Heart right ventricle (tissue), 16 donors: ENCODE measurements at regions not wholly inside any gene's neighbourhood (a gene's known extent, or its start where the extent isn't known, plus 50 kb on each side); places are given as distances from the start of the nearest gene placed in this dataset.

ENCODE experiments used
- ATAC-seq, 8 donors: fragments of 200-7000 bp; cut with Tn5 transposase; one replicate each; pipeline ENCODE4 v1.9.1; 2020; ENCODE audit warnings: mild to moderate bottlenecking in 8 of 8, moderate library complexity in 8 of 8, moderate number of reproducible peaks in 1 of 8
- DNase-seq, 2 donors: peaks; one replicate each; pipeline ENCODE4 v3.0.0-alpha.2; 2020
- H3K27ac ChIP-seq, 10 donors: fragments of 200-600 bp; sonication (generic) in 2 of 10; one replicate each; pipeline versions ENCODE4 v1.5.0 to v1.8.0; 2020 to 2022; ENCODE audit warnings: mild to moderate bottlenecking in 3 of 10
- H3K27me3 ChIP-seq, 7 donors: fragments of 200-600 bp; one replicate each; pipeline ENCODE4 v1.8.0; 2021 to 2022; ENCODE audit warnings: mild to moderate bottlenecking in 2 of 7
- H3K36me3 ChIP-seq, 9 donors: fragments of 200-600 bp; sonication (generic) in 1 of 9; one replicate each; pipeline versions ENCODE4 v1.5.0 to v1.8.0; 2020 to 2022; ENCODE audit warnings: mild to moderate bottlenecking in 2 of 9
- H3K4me1 ChIP-seq, 9 donors: fragments of 200-600 bp; sonication (generic) in 1 of 9; one replicate each; pipeline versions ENCODE4 v1.5.0 to v1.8.0; 2020 to 2022; ENCODE audit warnings: mild to moderate bottlenecking in 4 of 9
- H3K4me3 ChIP-seq, 10 donors: fragments of 200-600 bp; sonication (generic) in 2 of 10; one replicate each; pipeline versions ENCODE4 v1.5.0 to v1.8.0; 2020 to 2022; ENCODE audit warnings: mild to moderate bottlenecking in 7 of 10, moderate library complexity in 2 of 10
- H3K9me3 ChIP-seq, 11 donors: fragments of 200-600 bp in 10 of 11; sonication (generic) in 2 of 11; one replicate each; pipeline versions ENCODE4 v1.5.0 to v1.8.0; 2013 to 2022; ENCODE audit warnings: mild to moderate bottlenecking in 2 of 11, control low read depth in 1 of 11, moderate library complexity in 1 of 11
- CTCF ChIP-seq, 9 donors: fragments of 200-600 bp; sonication (generic) in 2 of 9; IDR thresholded peaks; one replicate each; pipeline versions ENCODE4 v1.5.0 to v1.8.0; 2021 to 2022; ENCODE audit warnings: antibody characterized with exemption in 9 of 9, mild to moderate bottlenecking in 5 of 9, moderate library complexity in 1 of 9
- WGBS, 2 donors: extraction: QIAGEN DNeasy Blood & Tissue Kit; methylation state at CpG; one replicate each; pipeline ENCODE4 v1.1.7; 2013; ENCODE audit warnings: inconsistent platforms in 1 of 2; 5-methylcytosine and 5-hydroxymethylcytosine counted together
- intact Hi-C, 10 donors: fragments of 100-400 bp; cut with DNase I; formaldehyde crosslinking; loops; one replicate each; pipeline versions ENCODE4 v1.11.1 to v1.14.2; 2022
- donor health status: Arrhythmogenic right ventricular cardiomyopathy.
- donor health status: ischemic (EF 13 %, LVEDD 7.1; RV severe dilation, severe dysfunction).
- donor health status: healthy with polysubstance abuse.
- donor health status: DM: no; HTN: yes; CAD: no.
- donor health status: DM: no; HTN: no; CAD: no.
- donor health status: ischemic (EF 25% LVEDD 6.9; RV normal size, moderate dysfunction).
- donor health status: ischemic (EF 25% LVEDD 5.7; RV mildly dilated, moderate dysfunction).
- donor health status: healthy.
- donor health status: DM: yes; HTN: yes; CAD: no.
- donor health status: Ischemic cardiomyopathy.
- donor health status: ischemic (EF 35%, LVEDD 5.7; RV mildly dilated, moderate dysfunction).
- donor health status: nonischemic (EF 11% LVEDD 7.7; RV severe dilation, severe dysfunction).
- donor health status: DM: yes; HTN: yes; CAD: no.
- donor health status: PGD.
- donor health status: ischemic (EF 29% LVEDD 5.4; RV normal size, mild dysfunction).
- donor health status: nonischemic (EF 23%, LVEDD 6.1; RV moderate dilation, normal function).

DNA sequence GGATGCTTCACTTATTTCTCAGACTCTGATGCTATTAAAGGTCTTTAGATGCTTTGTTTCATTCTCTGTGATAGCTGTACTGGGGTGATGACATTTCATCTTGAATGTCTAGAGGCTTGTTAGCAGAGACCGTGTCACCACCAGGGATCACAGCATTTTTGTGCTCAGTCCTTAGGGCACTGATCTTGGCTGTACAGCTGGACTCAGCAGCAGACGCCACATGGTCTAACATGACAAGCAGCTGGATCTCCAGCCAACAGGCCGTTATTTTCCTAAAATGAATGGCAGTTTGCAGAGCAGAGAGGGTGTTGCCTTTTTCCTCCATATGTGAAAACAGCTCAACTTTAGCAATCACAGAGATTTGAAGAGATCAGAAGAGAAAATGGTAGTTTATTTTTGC lies 491.8 kb downstream of the CDH2 start:
- WGBS, 2 donors = 19 to 28% methylated on average over 3 of the region's 3 CpGs
- intact Hi-C loops = loop anchor here in 3 of 10 donors (5.0 to 10.0 kb wide), 3 partner anchors 62 to 80 kb away; no protein-coding TSS in a partner anchor
- peak in 4 of 8 donors; percentile 38 to 51 (median 40) for ATAC-seq

DNA sequence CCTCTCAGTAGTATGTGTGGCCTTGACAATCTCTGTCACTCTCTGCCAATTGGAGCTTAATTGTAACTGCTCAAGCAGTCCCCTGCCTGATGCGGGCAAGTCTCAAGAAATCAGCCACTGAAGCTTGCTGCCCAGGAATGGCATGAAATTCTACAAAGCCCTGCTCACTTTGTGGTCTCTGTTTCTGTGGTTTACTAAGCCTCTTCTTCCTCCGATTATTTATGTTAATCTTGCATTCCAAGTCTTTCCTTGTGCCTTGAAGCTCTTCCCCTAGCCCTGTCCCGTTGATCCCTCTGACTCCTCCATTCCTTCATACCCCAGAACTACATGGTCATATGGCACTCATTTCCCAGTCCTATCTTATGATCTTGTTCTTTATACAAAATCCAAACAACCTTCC lies 489.3 kb upstream of the CHST9 start:
- intact Hi-C loops = no loop called here
- Histone ChIP-seq H3K27me3 (no peaks in the 10 kb centered on the region), H3K27ac (no peak overlapping the region), H3K4me1 (no peaks in the 10 kb centered on the region), H3K4me3 (no peak overlapping the region), H3K9me3 (peaks cover 0 to 7% (median 0%) of the 10 kb centered on the region in 11 donors), H3K36me3 (no peaks in the 10 kb centered on the region)
- WGBS, 2 donors = 84 to 88% methylated on average over 3 of the region's 3 CpGs
- TF ChIP-seq CTCF (IDR thresholded peaks at IDR 0.05) = no peak
- ATAC-seq = no peak
- no peak for DNase-seq

More for the DNA sequence above, 491.8 kb downstream of the CDH2 start:
- Histone ChIP-seq H3K4me1 (peaks cover 0 to 14% (median 0%) of the 10 kb centered on the region in 9 donors), H3K36me3 (no peaks in the 10 kb centered on the region), H3K27me3 (no peaks in the 10 kb centered on the region), H3K9me3 (peaks cover 0 to 27% (median 9%) of the 10 kb centered on the region in 11 donors), H3K4me3 (no peak overlapping the region), H3K27ac (no peak overlapping the region)
- no peak for DNase-seq
- TF ChIP-seq CTCF (IDR thresholded peaks at IDR 0.05) = no peak

GRCh38 chr18:27673861-27674260 lies 488.8 kb upstream of the CHST9 start:
- H3K9me3 ChIP-seq = peaks cover 0 to 7% (median 0%) of the 10 kb centered on the region in 11 donors
- intact Hi-C loops = no loop called here
- ATAC-seq = no peak

GRCh38 chr18:27668158-27668557 lies 483.1 kb upstream of the CHST9 start:
- H3K36me3 ChIP-seq = no peaks in the 10 kb centered on the region
- DNase-seq = no peak
- intact Hi-C loops = no loop called here
- H3K4me1 ChIP-seq = peaks cover 0 to 3% (median 0%) of the 10 kb centered on the region in 9 donors
- H3K4me3 ChIP-seq = no peak overlapping the region
- ATAC-seq = no peak
- TF ChIP-seq CTCF (IDR thresholded peaks at IDR 0.05) = no peak
- no peaks in the 10 kb centered on the region for H3K9me3 ChIP-seq
- H3K27me3 ChIP-seq = no peaks in the 10 kb centered on the region
- 88 to 92% methylated on average over 1 of the region's 1 CpG for WGBS, 2 donors
- no peak overlapping the region for H3K27ac ChIP-seq

More at GRCh38 chr18:27673861-27674260, 488.8 kb upstream of the CHST9 start:
- Histone ChIP-seq H3K36me3 (no peaks in the 10 kb centered on the region), H3K4me1 (no peaks in the 10 kb centered on the region), H3K27me3 (no peaks in the 10 kb centered on the region), H3K4me3 (no peak overlapping the region), H3K27ac (no peak overlapping the region)
- 95 to 96% methylated on average over 26 to 27 of the region's 27 CpGs for WGBS, 2 donors
- TF ChIP-seq CTCF (IDR thresholded peaks at IDR 0.05) = no peak
- no peak for DNase-seq
